ENCODE measurements at regions not wholly inside any gene's neighbourhood (a gene's known extent, or its start where the extent isn't known, plus 50 kb on each side); places are given as distances from the start of the nearest gene placed in this dataset.

- TF ChIP-seq CTCF (conservative IDR thresholded peaks at IDR 0.05; ENCODE audit: low read depth, low read length) (no peak), EZH2 (IDR thresholded peaks at IDR 0.05; ENCODE audit: low read length, unreplicated experiment) (no peak), EZH2phosphoT487 (IDR thresholded peaks at IDR 0.05; ENCODE audit: borderline replicate concordance, low read length) (no peak)
Observed at GRCh38 chr7:34425631-34426384, 232.2 kb upstream of the NPSR1 start.

Measured in PC-3 (cell line).